ENCODE measurements at regions not wholly inside any gene's neighbourhood (a gene's known extent, or its start where the extent isn't known, plus 50 kb on each side); places are given as distances from the start of the nearest gene placed in this dataset.
"Not testable (repeated sequence)": the region's sequence is repeated elsewhere in the genome, so short reads cannot be mapped to it uniquely, and the experiment has no call there.

DNA sequence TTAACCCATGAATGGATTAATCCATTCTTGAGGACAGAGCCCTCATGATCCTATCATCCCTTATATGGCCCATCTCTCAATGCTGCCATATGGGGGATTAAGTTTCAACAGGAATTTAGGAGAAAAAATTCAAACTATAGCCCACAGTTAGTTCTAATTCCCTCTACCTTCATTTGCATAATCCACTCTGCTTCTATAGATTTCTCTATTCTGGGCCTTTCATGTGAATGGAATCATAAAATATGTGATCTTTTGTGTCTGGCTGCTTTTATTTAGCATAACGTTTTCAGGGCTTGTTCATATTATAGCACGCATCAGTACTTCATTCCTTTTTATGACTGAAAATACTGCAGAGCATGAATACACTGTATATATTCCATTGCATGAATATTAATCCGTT is 55.4 kb downstream of the CTSL start:
- no peak for DNase-seq

DNA sequence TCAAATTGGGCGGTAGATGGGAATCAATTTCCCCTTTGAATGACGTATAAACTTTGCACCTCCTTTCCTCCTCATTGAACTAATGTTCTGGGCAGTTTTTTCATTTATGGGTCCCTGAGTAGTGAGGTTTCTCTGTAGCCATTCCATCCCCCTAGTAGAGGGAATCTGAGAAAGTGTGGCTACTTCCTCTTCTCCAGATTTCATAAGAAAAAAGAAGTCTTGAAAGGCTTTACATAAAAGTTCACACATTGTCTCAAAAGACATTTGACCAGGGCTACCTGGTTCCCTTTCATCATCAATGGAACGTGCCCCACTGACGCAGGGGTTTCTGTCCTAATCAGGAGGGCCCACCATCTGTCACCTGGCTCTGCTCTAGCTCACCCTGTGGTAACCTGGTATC is 57.3 kb downstream of the CTSL start:
- no peak for DNase-seq

DNA sequence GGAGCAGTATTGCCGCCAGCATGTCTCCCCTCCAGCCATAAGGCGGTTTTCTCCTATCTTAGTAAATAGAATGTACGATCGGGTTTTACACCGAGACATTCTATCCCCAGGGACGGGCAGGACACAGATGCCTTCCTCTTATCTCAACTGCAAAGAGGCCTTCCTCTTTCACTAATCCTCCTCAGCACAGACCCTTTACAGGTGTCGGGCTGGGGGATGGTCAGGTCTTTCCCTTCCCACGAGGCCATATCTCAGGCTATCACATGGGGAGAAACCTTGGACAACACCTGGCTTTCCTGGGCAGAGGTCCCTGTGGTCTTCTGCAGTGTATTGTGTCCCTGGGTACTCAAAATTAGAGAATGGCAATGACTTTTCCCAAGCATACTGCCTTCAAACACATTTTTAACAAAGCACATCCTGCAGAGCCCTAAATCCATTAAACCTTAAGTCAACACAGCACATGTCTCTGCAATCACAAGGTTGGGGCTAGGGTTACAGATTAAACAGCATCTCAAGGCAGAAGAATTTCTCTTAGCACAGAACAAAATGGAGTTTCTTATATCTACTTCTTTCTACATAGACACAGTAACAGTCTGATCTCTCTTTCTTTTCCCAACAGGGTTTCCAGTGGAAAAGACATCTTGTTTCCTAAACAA is 59.5 kb downstream of the CTSL start:
- not testable (repeated sequence) for DNase-seq

DNA sequence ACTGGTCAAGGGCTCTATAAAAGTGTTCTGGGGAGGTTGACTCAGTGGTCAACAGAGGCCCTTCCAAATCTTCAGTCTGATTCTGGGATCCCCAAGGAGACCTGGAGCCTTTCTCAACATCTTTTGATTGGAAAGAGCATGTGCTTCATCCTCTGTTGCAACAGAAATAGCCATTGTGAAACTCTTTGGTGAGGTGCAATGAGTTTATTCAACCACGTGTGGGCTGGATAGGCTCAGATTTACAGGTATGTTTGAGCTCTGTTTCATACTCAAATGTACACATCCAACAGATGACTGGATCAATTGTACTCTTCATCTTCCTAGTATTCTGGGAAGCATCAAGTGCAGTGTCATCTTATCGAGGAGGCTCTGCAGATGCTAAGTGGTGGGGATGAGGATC is 60.5 kb downstream of the CTSL start:
- no peak for DNase-seq

- no peak for DNase-seq
Measured at GRCh38 chr9:87786876-87787275, 61.0 kb downstream of the CTSL start.

- DNase-seq = no peak
Measured at GRCh38 chr9:87787735-87788134, 61.8 kb downstream of the CTSL start.

- no peak for DNase-seq
Measured at GRCh38 chr9:87792831-87793288, 66.9 kb downstream of the CTSL start.

DNA sequence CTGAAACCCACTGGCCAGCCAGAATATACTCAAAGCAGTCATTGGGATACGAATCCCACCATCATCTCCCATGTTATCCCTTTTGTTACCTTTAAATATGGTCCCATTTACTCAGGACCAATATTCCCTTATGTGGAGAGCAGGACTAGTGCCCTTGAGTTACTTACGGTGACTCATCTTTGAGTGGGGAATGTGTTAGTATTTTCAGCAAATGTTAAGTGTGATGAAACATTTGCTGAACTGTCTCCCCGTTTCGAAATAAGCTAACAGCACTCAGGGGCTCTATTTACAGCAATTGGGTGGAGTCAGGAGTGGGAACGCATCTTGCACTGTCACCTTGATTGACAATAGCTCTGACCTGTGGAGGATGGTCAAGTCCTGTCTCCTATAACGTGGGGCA is 67.4 kb downstream of the CTSL start:
- no peak for DNase-seq

DNA sequence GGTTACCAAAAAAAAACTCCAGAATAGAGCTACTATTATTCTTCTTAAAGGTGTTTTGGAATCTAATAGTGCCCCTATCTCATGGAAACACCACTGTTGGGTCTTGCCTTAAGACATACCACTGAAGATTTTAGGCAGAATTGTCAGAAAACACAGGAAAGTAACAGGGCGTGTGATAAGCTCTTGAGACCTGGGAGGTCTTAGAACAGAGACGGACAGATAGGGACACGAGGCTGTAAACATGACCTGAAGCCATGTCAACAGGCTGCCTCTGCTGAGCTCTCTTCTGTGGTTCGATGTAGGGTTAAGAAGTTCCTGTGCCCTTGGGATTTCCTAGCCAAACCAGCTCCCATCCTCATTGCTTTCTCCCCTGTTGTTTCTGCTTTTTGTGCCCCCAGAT is 69.3 kb downstream of the CTSL start:
- no peak for DNase-seq

GRCh38 chr9:87796196-87796595 is 70.3 kb downstream of the CTSL start:
- DNase-seq = no peak

GRCh38 chr9:87798261-87798833 is 72.4 kb downstream of the CTSL start:
- DNase-seq = no peak

DNA sequence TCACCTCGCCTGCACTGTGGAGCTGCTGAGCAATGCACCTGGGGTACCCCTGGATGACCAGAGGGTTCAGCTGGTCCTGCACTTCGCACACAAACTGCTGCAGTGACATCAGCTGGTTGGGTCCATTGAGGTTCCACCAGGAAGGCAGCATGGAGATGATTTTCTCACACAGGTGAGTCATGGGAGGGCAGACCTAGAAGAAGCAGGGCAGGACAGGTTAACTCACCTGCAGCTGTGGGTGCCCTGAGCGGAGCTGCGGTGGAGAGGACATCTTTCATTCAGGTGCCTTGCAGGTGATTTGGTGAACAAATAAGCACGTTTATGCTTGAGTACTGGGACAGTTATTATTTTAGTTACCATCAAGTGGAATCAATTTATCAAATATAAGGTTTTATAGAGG is 73.6 kb downstream of the CTSL start:
- DNase-seq = no peak

DNA sequence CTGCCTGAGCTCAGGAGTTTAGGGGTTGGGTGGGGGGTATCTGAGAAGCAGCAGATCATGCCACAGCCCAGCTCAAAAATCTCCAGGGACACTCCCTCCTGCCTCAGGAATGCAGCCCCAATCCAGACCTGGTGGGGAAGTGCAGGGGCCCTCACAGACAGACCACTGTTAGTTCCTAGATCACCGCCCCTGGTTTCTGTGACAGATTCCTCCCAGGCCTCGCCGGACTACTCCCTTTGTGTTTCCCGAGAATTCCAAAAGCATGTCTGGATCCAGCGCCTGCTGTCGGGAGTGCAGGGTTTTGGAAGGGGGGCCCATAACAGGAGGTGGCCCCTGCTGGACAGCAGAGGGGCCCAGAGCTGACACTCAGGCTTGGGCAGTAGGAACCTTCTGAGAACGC is 74.5 kb downstream of the CTSL start:
- no peak for DNase-seq

GRCh38 chr9:87801013-87801412 is 75.1 kb downstream of the CTSL start:
- DNase-seq = no peak

DNA sequence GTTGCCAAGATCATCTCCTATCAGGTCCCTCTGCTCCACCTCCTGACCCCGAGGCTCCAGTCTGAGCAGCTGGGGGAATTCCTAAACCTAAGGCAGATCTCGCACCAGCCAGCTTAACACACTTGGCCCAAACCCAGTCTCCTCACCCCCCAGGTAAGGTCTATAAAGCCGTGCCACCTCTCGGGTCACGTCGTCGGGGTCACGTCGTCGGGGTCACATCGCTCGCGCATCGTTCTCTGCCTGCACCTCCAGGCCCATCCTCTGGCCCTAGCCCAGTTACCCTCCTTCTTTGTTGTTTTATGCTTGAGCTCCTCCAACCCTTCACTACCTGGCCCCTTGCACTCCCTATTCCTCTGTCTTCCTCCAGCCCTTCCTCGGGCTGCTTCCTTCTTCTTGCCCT is 77.2 kb downstream of the CTSL start:
- DNase-seq = no peak

DNA sequence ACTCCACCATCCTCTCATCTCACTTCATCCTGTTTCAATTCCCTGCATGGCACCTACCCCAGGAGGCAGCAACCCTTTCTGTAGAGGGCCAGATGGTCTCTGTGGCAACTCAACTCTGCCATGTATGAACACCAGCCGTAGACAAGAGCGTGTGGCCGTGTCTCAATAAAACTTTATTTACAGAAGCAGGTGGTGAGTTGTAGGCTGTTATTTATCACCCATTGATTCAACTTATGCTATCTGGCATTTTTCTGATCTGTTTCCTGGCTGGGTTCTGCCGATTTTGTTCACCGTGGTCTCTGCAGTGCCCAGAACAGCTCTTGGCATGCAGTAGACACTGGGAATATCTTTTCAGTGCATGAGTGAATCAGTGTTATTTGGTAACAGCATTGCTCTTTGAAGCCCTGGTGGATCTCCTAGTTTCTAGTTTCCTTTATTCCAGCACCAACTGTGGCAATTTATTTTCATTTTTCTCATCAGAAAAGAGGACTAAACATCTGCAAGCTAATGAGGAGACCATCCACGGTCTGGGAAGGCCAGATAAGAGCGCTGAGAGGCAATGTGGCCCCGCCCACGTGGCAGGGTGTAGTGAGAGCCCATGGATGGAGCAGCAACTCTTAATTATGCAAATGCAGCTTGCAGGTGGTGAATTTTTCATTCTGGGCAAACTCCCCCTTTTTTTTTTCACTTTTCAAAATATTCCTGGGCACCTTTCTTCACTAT is 77.9 kb downstream of the CTSL start:
- DNase-seq = no peak

GRCh38 chr9:87805259-87805658 is 77.4 kb upstream of the SPATA31E1 start:
- DNase-seq = no peak

DNA sequence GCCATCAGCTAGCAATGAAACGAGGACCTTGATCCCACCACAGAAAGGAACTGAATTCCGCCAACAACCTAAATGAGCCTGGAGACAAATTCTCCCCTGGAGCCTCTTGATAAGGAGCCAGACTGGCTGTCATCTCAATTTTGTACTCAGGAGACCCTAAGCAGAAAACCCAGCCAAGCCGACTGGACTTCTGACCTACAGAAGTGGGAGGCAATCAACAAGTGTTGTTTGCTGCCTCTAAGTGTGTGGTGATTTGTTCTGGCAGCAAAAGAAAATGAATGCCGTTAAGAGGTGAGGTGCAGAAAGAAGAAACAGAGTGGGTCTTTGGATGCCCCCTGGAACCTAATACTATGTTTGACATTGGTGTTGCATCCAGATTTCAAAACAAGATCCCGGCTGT is 72.7 kb upstream of the SPATA31E1 start:
- no peak for DNase-seq

DNA sequence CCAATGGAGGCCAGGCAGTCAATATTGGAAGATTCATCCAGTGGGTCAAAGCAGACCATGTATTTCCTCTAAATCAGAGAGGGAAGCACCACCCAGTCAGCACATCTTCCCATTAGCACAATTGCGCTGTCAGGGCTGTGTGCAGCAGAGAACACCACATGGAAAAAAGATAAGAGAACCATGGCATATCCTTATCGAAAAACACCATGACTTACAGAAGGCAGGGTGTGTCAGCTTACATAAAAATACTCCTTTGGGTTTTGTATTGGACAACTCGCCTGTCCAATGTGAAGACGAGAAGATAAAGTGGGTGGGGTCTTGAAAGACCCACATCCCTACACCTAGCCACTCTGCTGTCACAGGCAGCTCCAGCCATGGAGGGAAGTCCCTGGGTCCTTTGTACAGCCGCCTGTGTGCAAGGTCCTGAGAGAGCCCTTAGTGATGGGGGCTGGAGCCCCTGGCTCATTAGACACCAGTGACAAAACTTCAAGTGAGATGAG is 71.9 kb upstream of the SPATA31E1 start:
- DNase-seq = no peak

DNA sequence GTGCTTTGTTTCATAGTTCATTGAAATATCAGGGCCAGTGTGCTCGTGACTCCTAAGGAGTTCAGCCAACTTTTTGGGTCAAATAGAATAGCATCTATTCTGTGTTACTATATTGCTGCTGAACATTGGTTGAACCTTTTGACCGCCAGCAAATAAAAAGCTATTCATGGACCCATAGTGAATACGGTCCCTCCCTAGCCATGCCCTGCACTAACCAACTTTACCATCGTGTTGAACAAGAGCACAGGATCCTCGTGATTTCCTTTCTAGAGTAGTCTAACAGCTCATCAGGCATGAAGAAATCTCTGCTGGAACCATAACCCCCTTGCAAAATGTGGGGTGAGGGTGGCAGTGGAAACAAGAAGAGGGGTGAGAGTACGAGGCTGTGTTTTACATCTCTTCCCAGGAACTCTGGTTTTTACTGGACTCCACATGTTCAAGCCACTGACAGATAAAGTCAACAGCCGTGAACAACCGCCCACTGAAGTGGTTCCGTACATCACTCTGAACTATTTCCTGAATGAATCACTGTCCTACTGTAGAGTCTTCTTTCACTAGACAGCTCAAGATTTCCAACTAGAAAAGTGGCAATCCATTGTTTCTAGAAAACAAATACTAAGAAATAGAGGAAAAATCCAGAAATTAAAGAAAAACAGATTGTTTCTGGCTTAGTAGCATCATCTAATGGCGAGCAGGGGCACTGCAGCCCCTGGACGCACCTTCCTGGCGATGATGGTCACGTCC is 70.1 kb upstream of the SPATA31E1 start:
- peak in 1 of 6 experiments; percentile 39 for DNase-seq

DNA sequence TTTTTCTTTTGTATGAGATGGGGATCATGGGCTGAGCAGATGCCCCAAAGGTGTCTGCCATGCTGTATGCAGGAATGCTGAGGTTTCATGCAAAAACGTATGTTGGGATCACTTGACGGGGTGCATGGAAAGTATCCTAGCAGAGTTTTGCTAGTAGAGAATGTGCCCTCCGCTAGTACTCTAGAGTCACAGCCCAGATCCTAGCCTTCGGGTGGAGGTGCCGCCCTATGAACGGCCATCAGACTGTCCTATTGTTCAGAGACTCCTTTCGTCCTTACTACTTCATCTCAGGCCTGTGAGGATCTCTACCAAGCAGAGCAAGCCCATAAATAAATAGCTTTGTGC is 69.6 kb upstream of the SPATA31E1 start:
- no peak for DNase-seq

DNA sequence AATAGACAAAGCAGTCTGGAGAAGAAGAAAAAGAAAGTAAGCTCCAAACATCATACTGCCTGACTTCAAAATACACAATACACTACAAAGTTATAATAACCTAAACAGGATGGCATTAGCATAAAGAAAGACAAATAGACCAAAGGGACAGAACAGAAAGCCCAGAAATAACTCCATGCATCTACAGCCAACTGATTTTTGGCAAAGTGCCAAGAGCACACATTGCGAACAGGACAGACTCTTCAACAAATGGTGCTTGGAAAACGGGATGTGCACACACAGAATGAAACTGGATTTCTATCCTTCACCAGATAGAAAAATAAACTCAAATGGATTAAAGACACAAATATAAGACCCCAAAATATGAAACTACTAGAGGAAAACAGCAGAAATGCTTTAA is 66.6 kb upstream of the SPATA31E1 start:
- no peak for DNase-seq

GRCh38 chr9:87818308-87818707 is 64.4 kb upstream of the SPATA31E1 start:
- DNase-seq = no peak
